ENCODE measurements at regions not wholly inside any gene's neighbourhood (a gene's known extent, or its start where the extent isn't known, plus 50 kb on each side); places are given as distances from the start of the nearest gene placed in this dataset.

DNA sequence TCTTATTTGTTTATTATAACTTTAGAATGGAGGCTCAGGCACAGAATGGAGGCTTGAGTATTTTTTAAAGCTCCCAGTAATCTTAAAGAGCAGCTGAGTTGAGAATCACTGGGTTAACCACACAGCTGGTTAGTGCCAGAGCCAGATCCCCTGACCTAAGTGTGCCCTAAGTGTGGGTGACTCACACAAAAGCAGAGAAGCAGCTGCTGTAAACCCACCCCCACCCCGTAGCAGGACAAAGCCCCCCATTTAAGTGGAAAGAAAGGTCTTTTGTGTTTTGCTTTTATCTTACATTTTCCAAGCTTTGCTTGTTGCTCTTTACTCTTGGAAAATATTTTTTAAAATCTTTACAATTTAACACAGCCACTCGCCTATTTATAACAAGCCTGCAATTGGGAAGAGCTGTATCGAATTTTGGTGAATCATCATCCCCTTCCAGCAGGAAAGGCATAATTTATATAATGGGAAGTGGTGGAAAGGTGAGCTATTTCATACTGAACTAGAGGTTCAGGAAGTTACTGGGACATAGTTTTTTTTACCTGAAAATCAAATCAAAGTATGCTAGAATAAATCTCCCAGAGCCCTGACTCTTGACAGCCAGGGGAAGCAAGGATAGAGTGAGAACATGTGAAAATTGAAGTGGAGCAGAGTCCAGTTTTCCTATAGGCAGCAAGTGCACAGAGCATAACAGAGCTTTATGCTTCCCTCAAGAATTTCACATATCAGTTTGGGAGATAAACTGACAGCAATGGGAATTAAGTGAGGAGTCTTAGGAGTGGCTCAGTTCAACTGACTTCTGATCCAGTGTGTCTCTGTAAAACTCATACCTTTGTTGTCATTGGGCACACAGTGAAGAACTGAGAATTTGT lies 405.7 kb downstream of the AASDHPPT start:
- 0% methylated on average over 3 of the region's 3 CpGs for WGBS (ENCODE audit: insufficient coverage, low coverage, missing lambda C conversion rate)
- in situ Hi-C loops (cut with MboI), result no loop called here
- H3K4me2 ChIP-seq (ENCODE audit: insufficient read depth, low read length), result no peak overlapping the region
- H3K27me3 ChIP-seq (ENCODE audit: control insufficient read depth in 2 of 2, insufficient read depth in 2 of 2, low read length in 2 of 2), result no peaks in the 10 kb centered on the region
- H3K9ac ChIP-seq (ENCODE audit: insufficient read depth in 1 of 2, low read depth in 2 of 2, low read length in 2 of 2), result no peak overlapping the region
- 0 out of 2 replicates have a peak, but pooled peaks cover 2% of the 10 kb centered on the region for H3K9me3 ChIP-seq (replicated peaks; ENCODE audit: control insufficient read depth, insufficient read depth, low read depth, low read length)
- no peak for ATAC-seq
- intact Hi-C loops (cut with micrococcal nuclease), result no loop called here
- H3K4me3 ChIP-seq, result no peak overlapping the region
- H4K20me1 ChIP-seq (replicated peaks; ENCODE audit: control insufficient read depth, insufficient read depth, low read length), result no peaks in the 10 kb centered on the region
- TF ChIP-seq NR1H2 (CRISPR knock-in tag; IDR thresholded peaks at IDR 0.05) (no peak), ZNF780A (CRISPR knock-in tag; IDR thresholded peaks at IDR 0.05) (no peak), TOE1 (IDR thresholded peaks at IDR 0.05; ENCODE audit: borderline replicate concordance) (no peak), TOE1 (CRISPR knock-in tag; IDR thresholded peaks at IDR 0.05; ENCODE audit: borderline replicate concordance, low read depth) (no peak), KAT7 (CRISPR knock-in tag; IDR thresholded peaks at IDR 0.05; ENCODE audit: borderline replicate concordance) (no peak), HNRNPK (IDR thresholded peaks at IDR 0.05; ENCODE audit: low read depth, low read length, poor library complexity, severe bottlenecking) (no peak), POLR2H (tag; IDR thresholded peaks at IDR 0.05; ENCODE audit: low read depth) (no peak), OTX1 (CRISPR knock-in tag; IDR thresholded peaks at IDR 0.05) (no peak), CSDE1 (IDR thresholded peaks at IDR 0.05) (no peak), SNIP1 (IDR thresholded peaks at IDR 0.05; ENCODE audit: low read depth) (no peak)
- TF ChIP-seq, protein P1, sequence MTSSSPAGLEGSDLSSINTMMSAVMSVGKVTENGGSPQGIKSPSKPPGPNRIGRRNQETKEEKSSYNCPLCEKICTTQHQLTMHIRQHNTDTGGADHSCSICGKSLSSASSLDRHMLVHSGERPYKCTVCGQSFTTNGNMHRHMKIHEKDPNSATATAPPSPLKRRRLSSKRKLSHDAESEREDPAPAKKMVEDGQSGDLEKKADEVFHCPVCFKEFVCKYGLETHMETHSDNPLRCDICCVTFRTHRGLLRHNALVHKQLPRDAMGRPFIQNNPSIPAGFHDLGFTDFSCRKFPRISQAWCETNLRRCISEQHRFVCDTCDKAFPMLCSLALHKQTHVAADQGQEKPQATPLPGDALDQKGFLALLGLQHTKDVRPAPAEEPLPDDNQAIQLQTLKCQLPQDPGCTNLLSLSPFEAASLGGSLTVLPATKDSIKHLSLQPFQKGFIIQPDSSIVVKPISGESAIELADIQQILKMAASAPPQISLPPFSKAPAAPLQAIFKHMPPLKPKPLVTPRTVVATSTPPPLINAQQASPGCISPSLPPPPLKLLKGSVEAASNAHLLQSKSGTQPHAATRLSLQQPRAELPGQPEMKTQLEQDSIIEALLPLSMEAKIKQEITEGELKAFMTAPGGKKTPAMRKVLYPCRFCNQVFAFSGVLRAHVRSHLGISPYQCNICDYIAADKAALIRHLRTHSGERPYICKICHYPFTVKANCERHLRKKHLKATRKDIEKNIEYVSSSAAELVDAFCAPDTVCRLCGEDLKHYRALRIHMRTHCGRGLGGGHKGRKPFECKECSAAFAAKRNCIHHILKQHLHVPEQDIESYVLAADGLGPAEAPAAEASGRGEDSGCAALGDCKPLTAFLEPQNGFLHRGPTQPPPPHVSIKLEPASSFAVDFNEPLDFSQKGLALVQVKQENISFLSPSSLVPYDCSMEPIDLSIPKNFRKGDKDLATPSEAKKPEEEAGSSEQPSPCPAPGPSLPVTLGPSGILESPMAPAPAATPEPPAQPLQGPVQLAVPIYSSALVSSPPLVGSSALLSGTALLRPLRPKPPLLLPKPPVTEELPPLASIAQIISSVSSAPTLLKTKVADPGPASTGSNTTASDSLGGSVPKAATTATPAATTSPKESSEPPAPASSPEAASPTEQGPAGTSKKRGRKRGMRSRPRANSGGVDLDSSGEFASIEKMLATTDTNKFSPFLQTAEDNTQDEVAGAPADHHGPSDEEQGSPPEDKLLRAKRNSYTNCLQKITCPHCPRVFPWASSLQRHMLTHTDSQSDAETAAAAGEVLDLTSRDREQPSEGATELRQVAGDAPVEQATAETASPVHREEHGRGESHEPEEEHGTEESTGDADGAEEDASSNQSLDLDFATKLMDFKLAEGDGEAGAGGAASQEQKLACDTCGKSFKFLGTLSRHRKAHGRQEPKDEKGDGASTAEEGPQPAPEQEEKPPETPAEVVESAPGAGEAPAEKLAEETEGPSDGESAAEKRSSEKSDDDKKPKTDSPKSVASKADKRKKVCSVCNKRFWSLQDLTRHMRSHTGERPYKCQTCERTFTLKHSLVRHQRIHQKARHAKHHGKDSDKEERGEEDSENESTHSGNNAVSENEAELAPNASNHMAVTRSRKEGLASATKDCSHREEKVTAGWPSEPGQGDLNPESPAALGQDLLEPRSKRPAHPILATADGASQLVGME (CRISPR knock-in tag; IDR thresholded peaks at IDR 0.05), result no peak
- TF ChIP-seq, protein P2, sequence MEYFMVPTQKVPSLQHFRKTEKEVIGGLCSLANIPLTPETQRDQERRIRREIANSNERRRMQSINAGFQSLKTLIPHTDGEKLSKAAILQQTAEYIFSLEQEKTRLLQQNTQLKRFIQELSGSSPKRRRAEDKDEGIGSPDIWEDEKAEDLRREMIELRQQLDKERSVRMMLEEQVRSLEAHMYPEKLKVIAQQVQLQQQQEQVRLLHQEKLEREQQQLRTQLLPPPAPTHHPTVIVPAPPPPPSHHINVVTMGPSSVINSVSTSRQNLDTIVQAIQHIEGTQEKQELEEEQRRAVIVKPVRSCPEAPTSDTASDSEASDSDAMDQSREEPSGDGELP (CRISPR knock-in tag; IDR thresholded peaks at IDR 0.05; ENCODE audit: borderline replicate concordance), result no peak
- no peak for DNase-seq (ENCODE audit: extremely low read depth in 1 of 4, low spot score in 3 of 4)
- FAIRE-seq, result no peak
- no peaks in the 10 kb centered on the region for H3K79me2 ChIP-seq (ENCODE audit: control insufficient read depth, insufficient read depth, low read length)
- CTCF ChIA-PET (ENCODE audit: low intra/inter-chr PET ratio), result no interaction called here
- no peaks in the 10 kb centered on the region for H3K4me1 ChIP-seq (replicated peaks in 1 of 2; ENCODE audit: control insufficient read depth in 2 of 2, insufficient read depth in 2 of 2, low read length in 2 of 2)
- BruUV-seq (replicated peaks), result no TSS peak
- H3K36me3 ChIP-seq (ENCODE audit: control insufficient read depth, insufficient read depth, low read length), result no peaks in the 10 kb centered on the region
- POLR2A ChIA-PET, result no interaction called here
- H3K27ac ChIP-seq (ENCODE audit: extremely low read depth, low read depth, low read length), result no peak overlapping the region
- H3K9me1 ChIP-seq (ENCODE audit: control insufficient read depth, insufficient read depth, low read length), result no peaks in the 10 kb centered on the region
- no peak overlapping the region for H2AFZ ChIP-seq (ENCODE audit: low read depth, low read length)

Measured in K562 (cell line).